ENCODE measurements at regions not wholly inside any gene's neighbourhood (a gene's known extent, or its start where the extent isn't known, plus 50 kb on each side); places are given as distances from the start of the nearest gene placed in this dataset.

- peak; percentile 40 for DNase-seq (ENCODE audit: low spot score)
Observed at GRCh38 chr11:26247340-26247739, 84.6 kb upstream of the ANO3 start.

GRCh38 chr11:26248661-26249060 is 83.3 kb upstream of the ANO3 start:
- DNase-seq (ENCODE audit: low spot score) = no peak

- DNase-seq (ENCODE audit: low spot score) = peak; percentile 7
Observed at GRCh38 chr11:26254378-26254777, 77.6 kb upstream of the ANO3 start.

- no peak for DNase-seq (ENCODE audit: low spot score)
Observed at GRCh38 chr11:26263769-26264168, 68.2 kb upstream of the ANO3 start.

GRCh38 chr11:26264266-26264665 is 67.7 kb upstream of the ANO3 start:
- DNase-seq (ENCODE audit: low spot score) = no peak

GRCh38 chr11:26268980-26269660 is 62.8 kb upstream of the ANO3 start:
- no peak for DNase-seq (ENCODE audit: low spot score)

- DNase-seq (ENCODE audit: low spot score) = no peak
Observed at GRCh38 chr11:26271666-26272065, 60.3 kb upstream of the ANO3 start.

GRCh38 chr11:26276798-26277424 is 55.0 kb upstream of the ANO3 start:
- peak; percentile 45 for DNase-seq (ENCODE audit: low spot score)

GRCh38 chr11:26278354-26278753 is 53.6 kb upstream of the ANO3 start:
- DNase-seq (ENCODE audit: low spot score) = no peak

Measured in AG08396 (cell line).